Activated CD4-positive, CD25-positive, alpha-beta regulatory T cell treated with anti-CD3 and anti-CD28 coated beads, Interleukin-2, amount 50 U/mL, for 16 hours (primary cell): ENCODE measurements at regions not wholly inside any gene's neighbourhood (a gene's known extent, or its start where the extent isn't known, plus 50 kb on each side); places are given as distances from the start of the nearest gene placed in this dataset.

Source experiments
- DNase-seq: peaks from one replicate; pipeline ENCODE4 v3.0.0-alpha.2; 2020; ENCODE audit warnings: low read depth, low spot score

- no peak for DNase-seq
Observed at GRCh38 chr5:133829786-133830185, 138.6 kb downstream of the C5orf15 start.

DNA sequence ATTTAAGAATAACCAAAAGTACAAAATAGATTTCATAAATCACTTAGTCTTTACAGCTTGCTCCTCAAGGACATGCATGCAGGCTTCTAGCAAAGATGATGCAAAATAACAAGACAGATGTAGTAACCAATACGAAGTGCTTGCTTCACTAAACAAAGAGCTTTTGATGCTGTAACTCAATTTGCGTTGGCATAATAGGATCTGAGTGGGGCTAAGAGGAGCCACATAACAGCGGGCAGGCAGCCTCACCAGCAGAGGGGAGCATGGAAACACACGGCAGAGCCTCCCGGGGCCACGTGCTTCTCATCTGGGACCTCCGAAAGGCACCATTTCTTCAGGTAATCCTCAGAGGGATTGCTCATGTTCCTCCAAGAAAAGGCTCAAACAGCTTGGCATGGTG lies 139.7 kb downstream of the C5orf15 start:
- DNase-seq, result no peak

DNA sequence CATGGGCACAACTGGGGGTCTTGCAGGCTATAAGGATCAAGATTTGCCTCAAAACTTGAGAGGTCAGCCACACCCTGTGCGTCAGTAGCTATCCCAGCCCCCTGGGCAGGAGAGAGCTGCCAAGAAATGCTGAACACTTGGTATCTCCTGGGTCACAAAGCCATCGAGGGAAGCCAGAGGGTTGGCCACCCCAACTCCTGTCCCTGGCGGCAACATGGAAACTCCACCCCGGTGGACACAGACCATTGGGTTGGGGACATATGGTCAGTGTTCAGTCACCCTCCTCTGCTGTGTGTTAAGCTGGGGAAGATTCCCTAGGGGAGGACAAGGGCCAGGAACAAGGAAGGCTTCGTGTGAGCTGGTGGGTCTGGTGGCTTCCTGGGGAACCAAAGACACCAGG lies 140.6 kb downstream of the C5orf15 start:
- DNase-seq, result no peak

DNA sequence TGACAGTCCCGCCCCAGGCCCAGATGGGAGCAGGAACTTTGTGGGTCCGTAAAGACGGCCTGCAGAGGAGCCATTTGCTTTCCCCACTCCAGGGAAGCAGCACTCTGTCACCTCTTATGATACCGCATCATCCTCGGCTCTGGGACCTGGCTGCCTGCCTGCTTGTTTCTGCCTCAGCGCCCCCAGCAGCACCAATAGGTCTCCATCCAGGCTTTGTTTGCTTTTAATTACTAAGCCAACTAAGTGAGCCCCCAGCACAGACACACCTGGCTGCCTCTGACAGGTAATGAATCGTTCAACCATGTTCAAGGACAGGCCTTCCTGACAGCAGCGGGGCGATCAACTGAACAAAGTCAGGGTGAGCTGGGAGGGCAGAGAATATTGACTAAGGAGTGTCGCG lies 141.4 kb downstream of the C5orf15 start:
- DNase-seq, result no peak

DNA sequence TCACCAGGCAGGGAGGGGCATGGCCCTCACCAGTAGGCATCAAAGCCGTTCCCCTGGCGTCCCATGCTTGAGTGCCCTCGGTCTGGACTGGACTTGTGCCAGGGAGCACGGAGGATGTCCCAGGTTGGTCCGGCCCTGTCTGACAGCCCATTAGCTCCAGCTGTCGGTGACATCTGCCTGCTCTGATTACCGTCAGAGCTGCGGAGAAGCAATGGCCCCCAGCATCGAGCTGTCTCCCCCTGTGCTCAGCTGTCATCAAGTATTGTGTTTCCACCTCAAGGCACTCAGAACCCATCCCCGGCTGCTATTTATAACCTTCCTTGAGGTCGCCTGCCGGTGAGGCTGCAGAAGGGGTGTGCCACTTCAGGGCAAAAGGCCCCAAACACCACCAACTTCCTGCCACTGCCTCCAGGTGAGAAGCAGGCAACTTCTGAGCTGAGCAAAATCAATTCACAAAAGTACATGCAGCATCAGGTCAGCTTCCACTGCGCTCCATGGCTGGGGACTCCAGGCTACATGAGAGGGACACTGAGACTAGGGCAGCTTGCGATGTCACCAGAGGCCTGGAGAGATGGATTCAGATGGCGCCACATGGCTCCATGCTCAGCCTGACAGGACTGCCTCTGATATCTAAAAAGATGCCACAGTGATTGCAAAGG lies 142.7 kb downstream of the C5orf15 start:
- DNase-seq, result no peak

GRCh38 chr5:133824661-133825254 lies 143.7 kb downstream of the C5orf15 start:
- DNase-seq, result no peak

- DNase-seq, result no peak
Observed at GRCh38 chr5:133821889-133822288, 146.5 kb downstream of the C5orf15 start.

DNA sequence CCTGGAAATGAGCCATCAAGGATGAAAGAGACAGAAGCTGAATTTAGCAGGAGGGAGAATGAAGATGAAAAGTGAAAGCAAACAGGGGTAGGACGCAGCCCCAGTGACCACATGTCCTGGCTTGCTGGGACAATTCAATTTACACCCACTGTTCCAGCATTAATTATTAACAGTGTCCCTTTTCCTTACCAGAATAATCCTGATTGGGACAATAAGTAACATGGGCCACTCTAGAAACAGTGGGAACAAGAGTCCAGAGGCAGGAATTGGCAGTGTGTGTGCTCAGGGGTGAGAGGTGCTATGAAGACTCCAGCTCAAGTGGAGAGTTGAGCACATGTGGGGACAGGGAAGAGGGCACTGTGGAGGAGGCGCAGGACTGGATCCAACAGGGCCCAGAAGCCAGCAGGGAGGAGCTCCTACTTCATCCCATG lies 147.1 kb downstream of the C5orf15 start:
- no peak for DNase-seq

GRCh38 chr5:133820507-133820906 lies 147.9 kb downstream of the C5orf15 start:
- no peak for DNase-seq

- no peak for DNase-seq
Observed at GRCh38 chr5:133819977-133820471, 148.4 kb downstream of the C5orf15 start.

DNA sequence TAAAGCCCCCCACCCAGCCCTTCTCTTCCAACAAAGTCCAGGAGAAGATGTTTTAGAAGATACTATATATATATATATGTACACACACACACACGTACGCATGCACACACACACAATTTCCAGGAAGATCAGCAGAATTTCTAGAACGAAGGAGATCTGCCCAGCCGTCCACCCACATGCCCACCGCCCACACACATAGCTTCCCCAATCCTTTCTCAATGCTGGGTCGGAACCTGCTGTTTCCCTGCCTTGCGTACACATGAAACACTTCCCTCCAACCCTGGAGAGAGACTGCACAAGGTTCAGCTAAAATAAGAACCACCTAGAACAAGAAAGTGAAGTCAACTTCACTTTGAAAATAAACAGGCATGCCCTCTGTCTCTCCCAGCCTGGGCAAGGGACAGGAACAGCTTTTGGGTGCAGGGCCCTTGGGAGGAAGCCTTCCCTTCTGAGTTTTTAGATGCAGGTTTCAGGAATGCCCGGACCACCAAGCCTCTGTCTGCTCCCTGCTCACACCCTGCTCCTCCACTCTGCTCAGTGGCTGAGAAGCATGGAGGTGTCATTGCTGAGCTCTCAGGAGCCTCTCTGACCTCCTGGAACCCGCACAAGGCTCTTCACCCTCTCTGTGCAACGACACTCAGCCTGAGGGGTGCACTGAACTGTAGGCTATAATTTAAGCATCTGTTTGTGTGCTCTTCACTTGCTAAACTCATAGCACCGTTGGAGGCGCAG lies 149.4 kb downstream of the C5orf15 start:
- no peak for DNase-seq

- no peak for DNase-seq
Observed at GRCh38 chr5:133818031-133818431, 150.4 kb downstream of the C5orf15 start.

DNA sequence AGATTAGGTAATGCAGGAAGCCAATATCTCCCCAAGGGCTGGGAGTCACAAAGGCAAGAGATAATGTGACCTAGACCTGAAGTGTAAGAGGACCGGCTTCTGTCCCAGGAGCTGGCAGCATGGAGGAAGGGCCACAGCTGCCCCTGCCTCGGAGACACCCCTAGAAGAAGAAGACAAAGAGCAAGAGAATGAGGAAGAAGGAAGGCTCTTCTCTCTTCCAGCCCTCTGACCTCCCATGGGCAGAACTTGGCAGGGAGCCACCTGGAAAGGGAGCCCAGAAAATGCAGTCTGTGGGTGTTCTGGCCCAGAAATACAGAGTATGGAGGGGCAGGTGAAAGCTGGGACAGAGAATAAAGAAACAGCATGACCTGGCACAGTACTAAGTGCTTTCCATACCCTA lies 151.0 kb downstream of the C5orf15 start:
- DNase-seq, result no peak

DNA sequence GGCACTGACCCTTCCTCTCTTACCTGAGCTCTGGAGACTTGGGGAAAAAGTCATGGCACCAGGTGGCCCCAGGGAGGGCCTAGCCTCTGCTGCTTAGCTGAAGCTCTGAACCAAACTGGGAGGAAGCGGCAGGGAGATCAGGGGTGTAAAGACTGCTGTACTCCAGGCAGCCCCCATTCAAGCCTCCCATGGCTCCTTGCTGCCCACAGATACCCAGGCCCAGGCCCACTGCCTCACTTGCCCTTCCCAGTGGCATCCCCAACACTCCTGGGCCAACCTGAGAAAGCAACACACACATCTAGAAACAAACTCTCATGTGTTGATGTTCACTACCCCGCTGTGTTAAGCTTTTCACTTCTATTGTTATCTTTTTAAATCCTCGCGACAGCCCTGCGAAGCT lies 151.6 kb downstream of the C5orf15 start:
- DNase-seq, result no peak

GRCh38 chr5:133814152-133814551 lies 154.3 kb downstream of the C5orf15 start:
- DNase-seq, result no peak

GRCh38 chr5:133811168-133811567 lies 157.3 kb downstream of the C5orf15 start:
- no peak for DNase-seq

GRCh38 chr5:133809801-133810200 lies 158.6 kb downstream of the C5orf15 start:
- no peak for DNase-seq

- no peak for DNase-seq
Observed at GRCh38 chr5:133807348-133807747, 161.1 kb downstream of the C5orf15 start.

- no peak for DNase-seq
Observed at GRCh38 chr5:133806847-133807246, 161.6 kb downstream of the C5orf15 start.

- DNase-seq, result no peak
Observed at GRCh38 chr5:133801955-133802751, 166.3 kb downstream of the C5orf15 start.

GRCh38 chr5:133801431-133801830 lies 167.0 kb downstream of the C5orf15 start:
- DNase-seq, result no peak
